ENCODE measurements at regions not wholly inside any gene's neighbourhood (a gene's known extent, or its start where the extent isn't known, plus 50 kb on each side); places are given as distances from the start of the nearest gene placed in this dataset.

GRCh38 chr14:101132588-101132987 is 229.1 kb upstream of the RTL1 start:
- TF ChIP-seq NFIC (IDR thresholded peaks at IDR 0.05; ENCODE audit: borderline replicate concordance): no peak
- no peak for TF ChIP-seq YY1 (IDR thresholded peaks at IDR 0.05; ENCODE audit: low read depth)
- no peak for TF ChIP-seq CTCF (IDR thresholded peaks at IDR 0.05)

All from SK-N-SH (cell line).